ENCODE measurements at regions not wholly inside any gene's neighbourhood (a gene's known extent, or its start where the extent isn't known, plus 50 kb on each side); places are given as distances from the start of the nearest gene placed in this dataset.
A peak's percentile ranks its signal among the peaks of the same experiment; 100 is the strongest.
"Not testable (repeated sequence)": the region's sequence is repeated elsewhere in the genome, so short reads cannot be mapped to it uniquely, and the experiment has no call there.

- DNase-seq = no peak
Measured at GRCh38 chr5:91315701-91316100, 67.4 kb downstream of the ARRDC3 start.

GRCh38 chr5:91313757-91314673, 69.1 kb downstream of the ARRDC3 start:
- DNase-seq = peak; percentile 74 to 83

GRCh38 chr5:91312698-91313097, 70.4 kb downstream of the ARRDC3 start:
- no peak for DNase-seq

- peak; percentile 44 to 61 for DNase-seq
Measured at GRCh38 chr5:91311697-91312501, 71.2 kb downstream of the ARRDC3 start.

GRCh38 chr5:91311168-91311696, 71.9 kb downstream of the ARRDC3 start:
- DNase-seq = no peak

- not testable (repeated sequence) for DNase-seq
Measured at GRCh38 chr5:91308157-91308556, 75.0 kb downstream of the ARRDC3 start.

GRCh38 chr5:91307048-91307447, 76.1 kb downstream of the ARRDC3 start:
- DNase-seq = no peak

GRCh38 chr5:91306497-91306896, 76.6 kb downstream of the ARRDC3 start:
- no peak for DNase-seq

GRCh38 chr5:91305640-91306039, 77.5 kb downstream of the ARRDC3 start:
- no peak for DNase-seq

- not testable (repeated sequence) for DNase-seq
Measured at GRCh38 chr5:91304015-91304414, 79.1 kb downstream of the ARRDC3 start.

- no peak for DNase-seq
Measured at GRCh38 chr5:91302958-91303357, 80.2 kb downstream of the ARRDC3 start.

GRCh38 chr5:91302305-91302704, 80.8 kb downstream of the ARRDC3 start:
- no peak for DNase-seq

GRCh38 chr5:91301106-91301846, 81.8 kb downstream of the ARRDC3 start:
- no peak for DNase-seq

GRCh38 chr5:91297994-91298393, 85.1 kb downstream of the ARRDC3 start:
- no peak for DNase-seq

GRCh38 chr5:91296674-91297143, 86.4 kb downstream of the ARRDC3 start:
- no peak for DNase-seq

GRCh38 chr5:91296102-91296501, 87.0 kb downstream of the ARRDC3 start:
- DNase-seq = not testable (repeated sequence)

GRCh38 chr5:91293131-91293530, 90.0 kb downstream of the ARRDC3 start:
- no peak for DNase-seq

GRCh38 chr5:91291628-91292569, 91.2 kb downstream of the ARRDC3 start:
- no peak for DNase-seq

GRCh38 chr5:91288118-91288916, 94.8 kb downstream of the ARRDC3 start:
- DNase-seq = no peak

- DNase-seq = not testable (repeated sequence)
Measured at GRCh38 chr5:91285062-91285461, 98.1 kb downstream of the ARRDC3 start.

- DNase-seq = no peak
Measured at GRCh38 chr5:91283899-91284298, 99.2 kb downstream of the ARRDC3 start.

Measured in stimulated activated CD4-positive, alpha-beta T cell treated with anti-CD3 and anti-CD28 coated beads, Interleukin-2, amount 100 ng/mL, for 24 hours (primary cell).